ENCODE measurements at regions not wholly inside any gene's neighbourhood (a gene's known extent, or its start where the extent isn't known, plus 50 kb on each side); places are given as distances from the start of the nearest gene placed in this dataset.

GRCh38 chr5:2530609-2531008 lies 220.9 kb downstream of the IRX2 start:
- no peak for FAIRE-seq

- FAIRE-seq: no peak
These were observed 221.9 kb downstream of the IRX2 start for GRCh38 chr5:2529371-2530092.

- no peak for FAIRE-seq
These were observed 226.1 kb downstream of the IRX2 start for GRCh38 chr5:2525351-2525750.

- no peak for FAIRE-seq
These were observed 226.9 kb downstream of the IRX2 start for GRCh38 chr5:2524620-2525019.

GRCh38 chr5:2523180-2523579 lies 228.3 kb downstream of the IRX2 start:
- FAIRE-seq: no peak

GRCh38 chr5:2522372-2522771 lies 229.1 kb downstream of the IRX2 start:
- no peak for FAIRE-seq

GRCh38 chr5:2519153-2519552 lies 232.3 kb downstream of the IRX2 start:
- FAIRE-seq: no peak

- no peak for FAIRE-seq
These were observed 234.0 kb downstream of the IRX2 start for GRCh38 chr5:2517451-2517850.

GRCh38 chr5:2515180-2515764 lies 236.2 kb downstream of the IRX2 start:
- FAIRE-seq: no peak

GRCh38 chr5:2514484-2514883 lies 237.0 kb downstream of the IRX2 start:
- FAIRE-seq: no peak

- FAIRE-seq: no peak
These were observed 239.8 kb downstream of the IRX2 start for GRCh38 chr5:2511706-2512105.

- no peak for FAIRE-seq
These were observed 240.4 kb downstream of the IRX2 start for GRCh38 chr5:2511126-2511525.

- no peak for FAIRE-seq
These were observed 241.9 kb downstream of the IRX2 start for GRCh38 chr5:2509527-2509926.

GRCh38 chr5:2508514-2508913 lies 243.0 kb downstream of the IRX2 start:
- FAIRE-seq: no peak

GRCh38 chr5:2507611-2508010 lies 243.9 kb downstream of the IRX2 start:
- FAIRE-seq: no peak

GRCh38 chr5:2506603-2507002 lies 244.9 kb downstream of the IRX2 start:
- no peak for FAIRE-seq

- no peak for FAIRE-seq
These were observed 246.3 kb downstream of the IRX2 start for GRCh38 chr5:2505217-2505616.

- no peak for FAIRE-seq
These were observed 248.4 kb downstream of the IRX2 start for GRCh38 chr5:2502970-2503594.

- FAIRE-seq: no peak
These were observed 251.6 kb downstream of the IRX2 start for GRCh38 chr5:2499917-2500316.

- no peak for FAIRE-seq
These were observed 254.6 kb downstream of the IRX2 start for GRCh38 chr5:2496891-2497290.

- FAIRE-seq: no peak
These were observed 255.4 kb downstream of the IRX2 start for GRCh38 chr5:2496126-2496525.

GRCh38 chr5:2493356-2493755 lies 258.1 kb downstream of the IRX2 start:
- no peak for FAIRE-seq

GRCh38 chr5:2492476-2492875 lies 259.0 kb downstream of the IRX2 start:
- no peak for FAIRE-seq

GRCh38 chr5:2491846-2492245 lies 259.6 kb downstream of the IRX2 start:
- FAIRE-seq: no peak
